GM20000 (cell line): ENCODE measurements at regions not wholly inside any gene's neighbourhood (a gene's known extent, or its start where the extent isn't known, plus 50 kb on each side); places are given as distances from the start of the nearest gene placed in this dataset.

Source experiments
- DNase-seq: peaks from one replicate; pipeline ENCODE4 v3.0.0; 2012; ENCODE audit warnings: low spot score
- CTCF ChIP-seq: IDR thresholded peaks from 2 replicates; pipeline ENCODE4 v1.5.1; 2012; ENCODE audit warnings: mild to moderate bottlenecking, control low read depth; ENCODE audit errors: extremely low read depth, missing control alignments

- TF ChIP-seq CTCF: no peak
- no peak for DNase-seq
Observed at GRCh38 chr14:88064841-88065240, 59.9 kb downstream of the GPR65 start.

- TF ChIP-seq CTCF: no peak
- DNase-seq: no peak
Observed at GRCh38 chr14:88069677-88070076, 64.7 kb downstream of the GPR65 start.

- DNase-seq: no peak
- no peak for TF ChIP-seq CTCF
Observed at GRCh38 chr14:88075269-88075981, 70.5 kb downstream of the GPR65 start.

GRCh38 chr14:88078525-88078924 lies 73.6 kb downstream of the GPR65 start:
- DNase-seq: no peak
- no peak for TF ChIP-seq CTCF

- no peak for TF ChIP-seq CTCF
- no peak for DNase-seq
Observed at GRCh38 chr14:88079624-88080023, 74.7 kb downstream of the GPR65 start.

- no peak for DNase-seq
Observed at GRCh38 chr14:88085736-88086135, 80.8 kb downstream of the GPR65 start.

GRCh38 chr14:88089445-88089844 lies 84.5 kb downstream of the GPR65 start:
- DNase-seq: no peak

More at GRCh38 chr14:88085736-88086135, 80.8 kb downstream of the GPR65 start:
- no peak for TF ChIP-seq CTCF

More at GRCh38 chr14:88089445-88089844, 84.5 kb downstream of the GPR65 start:
- no peak for TF ChIP-seq CTCF
